GM19468 (cell line): ENCODE measurements at regions not wholly inside any gene's neighbourhood (a gene's known extent, or its start where the extent isn't known, plus 50 kb on each side); places are given as distances from the start of the nearest gene placed in this dataset.

ENCODE experiments used
- ATAC-seq: cut with Tn5 transposase; IDR thresholded peaks from one replicate; pipeline ENCODE4 v1.9.1; 2021; ENCODE audit warnings: mild to moderate bottlenecking, moderate library complexity, moderate number of reproducible peaks; ENCODE audit not compliant: unreplicated experiment; ENCODE audit errors: extremely low read depth

GRCh38 chr11:45597097-45597496, 68.3 kb downstream of the CHST1 start:
- ATAC-seq, result no peak

- ATAC-seq, result no peak
These were observed 68.9 kb downstream of the CHST1 start for GRCh38 chr11:45596571-45596970.

- ATAC-seq, result no peak
These were observed 71.4 kb downstream of the CHST1 start for GRCh38 chr11:45593992-45594391.

- ATAC-seq, result no peak
These were observed 72.8 kb downstream of the CHST1 start for GRCh38 chr11:45592636-45593035.

- no peak for ATAC-seq
These were observed 74.7 kb downstream of the CHST1 start for GRCh38 chr11:45590743-45591142.

GRCh38 chr11:45585205-45585604, 80.2 kb downstream of the CHST1 start:
- no peak for ATAC-seq

- no peak for ATAC-seq
These were observed 81.3 kb downstream of the CHST1 start for GRCh38 chr11:45583981-45584566.

GRCh38 chr11:45580399-45580798, 85.0 kb downstream of the CHST1 start:
- no peak for ATAC-seq

GRCh38 chr11:45578316-45578715, 87.1 kb downstream of the CHST1 start:
- ATAC-seq, result no peak

- ATAC-seq, result no peak
These were observed 87.7 kb downstream of the CHST1 start for GRCh38 chr11:45577752-45578151.

GRCh38 chr11:45576461-45577215, 88.8 kb downstream of the CHST1 start:
- ATAC-seq, result no peak

- ATAC-seq, result no peak
These were observed 91.7 kb downstream of the CHST1 start for GRCh38 chr11:45573728-45574127.

- ATAC-seq, result no peak
These were observed 92.9 kb downstream of the CHST1 start for GRCh38 chr11:45572354-45573123.

GRCh38 chr11:45569776-45570175, 95.6 kb downstream of the CHST1 start:
- ATAC-seq, result no peak

GRCh38 chr11:45568049-45568448, 97.4 kb downstream of the CHST1 start:
- ATAC-seq, result no peak

GRCh38 chr11:45565446-45565988, 99.9 kb downstream of the CHST1 start:
- ATAC-seq, result no peak

GRCh38 chr11:45563810-45564209, 101.6 kb downstream of the CHST1 start:
- ATAC-seq, result no peak

GRCh38 chr11:45563171-45563570, 102.3 kb downstream of the CHST1 start:
- ATAC-seq, result no peak

- ATAC-seq, result no peak
These were observed 104.5 kb downstream of the CHST1 start for GRCh38 chr11:45560913-45561281.

- ATAC-seq, result no peak
These were observed 105.1 kb downstream of the CHST1 start for GRCh38 chr11:45560155-45560912.
